NOMO-1 treated with dmso at 0.1 percent for 144 hours (cell line): ENCODE measurements at regions not wholly inside any gene's neighbourhood (a gene's known extent, or its start where the extent isn't known, plus 50 kb on each side); places are given as distances from the start of the nearest gene placed in this dataset.

ENCODE experiments used
- DNase-seq: peaks from one replicate; lab custom pipeline; 2025; ENCODE audit not compliant: unreplicated experiment; lab: John Stamatoyannopoulos, UW

- no peak for DNase-seq
Observed at GRCh38 chr5:88545338-88545737, 276.7 kb upstream of the TMEM161B start.

- no peak for DNase-seq
Observed at GRCh38 chr5:88544671-88545070, 276.0 kb upstream of the TMEM161B start.

GRCh38 chr5:88544136-88544645 is 275.5 kb upstream of the TMEM161B start:
- DNase-seq: no peak

GRCh38 chr5:88542786-88543185 is 274.1 kb upstream of the TMEM161B start:
- no peak for DNase-seq

GRCh38 chr5:88540471-88541115 is 271.9 kb upstream of the TMEM161B start:
- no peak for DNase-seq

GRCh38 chr5:88539693-88540365 is 271.2 kb upstream of the TMEM161B start:
- DNase-seq: no peak

GRCh38 chr5:88539026-88539425 is 270.4 kb upstream of the TMEM161B start:
- no peak for DNase-seq

- no peak for DNase-seq
Observed at GRCh38 chr5:88536146-88536545, 267.5 kb upstream of the TMEM161B start.

GRCh38 chr5:88524941-88525340 is 256.3 kb upstream of the TMEM161B start:
- DNase-seq: no peak

GRCh38 chr5:88519066-88519465 is 250.4 kb upstream of the TMEM161B start:
- DNase-seq: no peak

GRCh38 chr5:88518131-88519016 is 249.7 kb upstream of the TMEM161B start:
- no peak for DNase-seq

GRCh38 chr5:88515881-88516819 is 247.5 kb upstream of the TMEM161B start:
- DNase-seq: no peak

- DNase-seq: no peak
Observed at GRCh38 chr5:88515068-88515467, 246.4 kb upstream of the TMEM161B start.

GRCh38 chr5:88509403-88509802 is 240.8 kb upstream of the TMEM161B start:
- no peak for DNase-seq

GRCh38 chr5:88507261-88507660 is 238.6 kb upstream of the TMEM161B start:
- DNase-seq: no peak

- no peak for DNase-seq
Observed at GRCh38 chr5:88503406-88503805, 234.8 kb upstream of the TMEM161B start.

- DNase-seq: no peak
Observed at GRCh38 chr5:88503041-88503345, 234.3 kb upstream of the TMEM161B start.

GRCh38 chr5:88502179-88503040 is 233.8 kb upstream of the TMEM161B start:
- DNase-seq: no peak

- DNase-seq: no peak
Observed at GRCh38 chr5:88495810-88496209, 227.2 kb upstream of the TMEM161B start.

- DNase-seq: no peak
Observed at GRCh38 chr5:88490874-88491273, 222.2 kb upstream of the TMEM161B start.
